OCI-LY7 (cell line): ENCODE measurements at regions not wholly inside any gene's neighbourhood (a gene's known extent, or its start where the extent isn't known, plus 50 kb on each side); places are given as distances from the start of the nearest gene placed in this dataset.

Experiments used
- BruUV-seq: library from RNA; stranded (reverse); fragments of 400-500 nt; replicated peaks from 2 replicates; lab custom pipeline; 2021; lab: Mats Ljungman, UMichigan
- CTCF ChIA-PET: fragments of 300-600 bp; sonication (Branson Sonifier 250); formaldehyde crosslinking; loops from one replicate; lab custom pipeline; 2022; ENCODE audit warnings: antibody characterized with exemption; ENCODE audit not compliant: unreplicated experiment; lab: Charles Lee
- POLR2A ChIA-PET: fragments of 300-600 bp; sonication (Branson Sonifier 250); formaldehyde crosslinking; loops from one replicate; lab custom pipeline; 2022; ENCODE audit warnings: antibody characterized with exemption; lab: Charles Lee
- DNase-seq: peaks from one replicate; pipeline ENCODE4 v3.0.0-alpha.2; 2015; ENCODE audit warnings: low spot score
- H2AFZ ChIP-seq: fragments of 200-600 bp; sonication (generic), shearing (Covaris generic); 2 replicates; pipeline ENCODE4 v1.6.1; 2014; ENCODE audit warnings: mild to moderate bottlenecking, antibody characterized with exemption, low read length, moderate library complexity
- H3K27ac ChIP-seq: fragments of 200-600 bp; sonication (generic); 2 replicates; pipeline ENCODE4 v1.5.1; 2014; ENCODE audit warnings: mixed run types, low read depth, mild to moderate bottlenecking, moderate library complexity, low read length, inconsistent platforms; ENCODE audit not compliant: poor library complexity, severe bottlenecking
- H3K36me3 ChIP-seq: fragments of 200-600 bp; sonication (generic); 2 replicates; pipeline ENCODE4 v1.6.1; 2014; ENCODE audit warnings: mild to moderate bottlenecking, antibody characterized with exemption, low read length, moderate library complexity, mixed read lengths; ENCODE audit not compliant: insufficient read depth
- H3K4me1 ChIP-seq: fragments of 200-600 bp; sonication (generic); 2 replicates; pipeline ENCODE4 v1.5.1; 2014; ENCODE audit warnings: mild to moderate bottlenecking, low read length; ENCODE audit not compliant: insufficient read depth, poor library complexity, severe bottlenecking
- H3K4me2 ChIP-seq: fragments of 200-600 bp; sonication (generic); 2 replicates; pipeline ENCODE4 v1.6.1; 2014; ENCODE audit warnings: mild to moderate bottlenecking, low read length
- H3K4me3 ChIP-seq: fragments of 200-600 bp; sonication (generic); 2 replicates; pipeline ENCODE4 v1.5.1; 2014; ENCODE audit warnings: mild to moderate bottlenecking, low read depth, low read length; ENCODE audit not compliant: poor library complexity, severe bottlenecking
- H3K79me2 ChIP-seq: fragments of 200-600 bp; sonication (generic); 2 replicates; pipeline ENCODE4 v1.6.1; 2016; ENCODE audit warnings: low read depth, mild to moderate bottlenecking, low read length, moderate library complexity, mixed read lengths; ENCODE audit not compliant: insufficient read depth
- H3K9me2 ChIP-seq: fragments of 200-600 bp; sonication (generic); 2 replicates; pipeline ENCODE4 v1.6.1; 2016; ENCODE audit warnings: mild to moderate bottlenecking, low read length, mixed read lengths; ENCODE audit not compliant: insufficient read depth
- H3K9me3 ChIP-seq: fragments of 200-600 bp; sonication (generic); 2 replicates; pipeline ENCODE4 v1.6.1; 2014; ENCODE audit warnings: mild to moderate bottlenecking, mixed run types, low read length, mixed read lengths
- H4K20me1 ChIP-seq: fragments of 200-600 bp; sonication (generic); 2 replicates; pipeline ENCODE4 v1.6.1; 2014; ENCODE audit warnings: mild to moderate bottlenecking, antibody characterized with exemption, low read length, moderate library complexity, mixed read lengths; ENCODE audit not compliant: insufficient read depth
- CTCF ChIP-seq: fragments of 200-600 bp; sonication (generic); conservative IDR thresholded peaks from 2 replicates; pipeline ENCODE4 v1.5.1; 2014; ENCODE audit warnings: mild to moderate bottlenecking, antibody characterized with exemption, low read length, moderate library complexity, mixed read lengths
- EZH2phosphoT487 ChIP-seq: fragments of 200-600 bp; sonication (generic); IDR thresholded peaks from 2 replicates; pipeline ENCODE4 v1.6.1; 2018; ENCODE audit warnings: low read depth, borderline replicate concordance, mild to moderate bottlenecking, mixed run types, antibody characterized with exemption, low read length, moderate library complexity, mixed read lengths
- intact Hi-C: fragments of 100-400 bp; cut with micrococcal nuclease; formaldehyde crosslinking; loops from one replicate; pipeline ENCODE4 v1.10.0; 2022; ENCODE audit not compliant: unreplicated experiment

- no peaks in the 10 kb centered on the region for H4K20me1 ChIP-seq
- H3K36me3 ChIP-seq = no peaks in the 10 kb centered on the region
- no peaks in the 10 kb centered on the region for H3K9me2 ChIP-seq
- TF ChIP-seq EZH2phosphoT487 (no peak), CTCF (no peak)
- H3K9me3 ChIP-seq = no peaks in the 10 kb centered on the region
- H2AFZ ChIP-seq = no peak overlapping the region
- no peak overlapping the region for H3K4me2 ChIP-seq
- BruUV-seq = no TSS peak
- no peak overlapping the region for H3K27ac ChIP-seq
- H3K79me2 ChIP-seq = no peaks in the 10 kb centered on the region
- H3K4me1 ChIP-seq = no peaks in the 10 kb centered on the region
- no peak overlapping the region for H3K4me3 ChIP-seq
- intact Hi-C loops = no loop called here
- POLR2A ChIA-PET = no interaction called here
- CTCF ChIA-PET = no interaction called here
- DNase-seq = no peak
These were observed 74.1 kb upstream of the SNCAIP start for GRCh38 chr5:122237906-122238305.

GRCh38 chr5:122252319-122252718 is 59.7 kb upstream of the SNCAIP start:
- H4K20me1 ChIP-seq = no peaks in the 10 kb centered on the region
- H3K4me3 ChIP-seq = no peak overlapping the region
- TF ChIP-seq CTCF = no peak
- TF ChIP-seq EZH2phosphoT487 = no peak
- no peaks in the 10 kb centered on the region for H3K9me2 ChIP-seq
- no peaks in the 10 kb centered on the region for H3K4me1 ChIP-seq
- H3K27ac ChIP-seq = no peak overlapping the region
- no peak overlapping the region for H3K4me2 ChIP-seq
- no peak overlapping the region for H2AFZ ChIP-seq
- H3K9me3 ChIP-seq = no peaks in the 10 kb centered on the region; the same call in 1 of the 2 replicates
- no peaks in the 10 kb centered on the region for H3K79me2 ChIP-seq
- DNase-seq = no peak
- BruUV-seq = no TSS peak
- H3K36me3 ChIP-seq = no peaks in the 10 kb centered on the region
- CTCF ChIA-PET = no interaction called here
- POLR2A ChIA-PET = no interaction called here
- intact Hi-C loops = no loop called here

- Histone ChIP-seq H3K4me3 (no peak overlapping the region), H3K4me2 (no peak overlapping the region), H3K9me2 (no peaks in the 10 kb centered on the region), H3K4me1 (no peaks in the 10 kb centered on the region), H3K36me3 (no peaks in the 10 kb centered on the region), H3K9me3 (no peaks in the 10 kb centered on the region; the same call in 1 of the 2 replicates), H3K27ac (no peak overlapping the region), H3K79me2 (no peaks in the 10 kb centered on the region), H4K20me1 (no peaks in the 10 kb centered on the region), H2AFZ (no peak overlapping the region)
- TF ChIP-seq CTCF = no peak
- TF ChIP-seq EZH2phosphoT487 = no peak
- DNase-seq = no peak
- BruUV-seq = no TSS peak
- CTCF ChIA-PET = no interaction called here
- intact Hi-C loops = no loop called here
- POLR2A ChIA-PET = no interaction called here
These were observed 58.2 kb upstream of the SNCAIP start for GRCh38 chr5:122253794-122254193.
